K562 (cell line): ENCODE measurements at regions not wholly inside any gene's neighbourhood (a gene's known extent, or its start where the extent isn't known, plus 50 kb on each side); places are given as distances from the start of the nearest gene placed in this dataset.
A peak's percentile ranks its signal among the peaks of the same experiment; 100 is the strongest.

Source experiments
- ATAC-seq: fragments of 200-7000 bp; cut with Tn5 transposase; 3 replicates; pipeline ENCODE4 v1.9.1; 2020; ENCODE audit warnings: moderate library complexity
- BruUV-seq: library from RNA; stranded (reverse); fragments of 400-500 nt; replicated peaks from 2 replicates; lab custom pipeline; 2021; lab: Mats Ljungman, UMichigan
- CTCF ChIA-PET: fragments of 300-600 bp; formaldehyde crosslinking; extraction: SDS; loops from one replicate; lab custom pipeline; 2021; ENCODE audit warnings: low intra/inter-chr PET ratio; lab: Yijun Ruan, JAX
- POLR2A ChIA-PET: fragments of 300-600, 350-650 bp; sonication (Branson Sonifier 250); formaldehyde crosslinking; extraction: SDS; loops from one replicate; lab custom pipeline; 2021; ENCODE audit warnings: antibody characterized with exemption, inconsistent platforms; lab: Yijun Ruan, JAX
- DNase-seq, 4 experiments: peaks; one replicate each; pipeline versions ENCODE4 v3.0.0 to v3.0.0-alpha.2; 2011 to 2018; ENCODE audit warnings: low spot score in 3 of 4, mixed read lengths in 3 of 4; ENCODE audit errors: extremely low read depth in 1 of 4
- FAIRE-seq: peaks from 2 replicates; lab custom pipeline; 2011; peaks lifted over from hg19 to GRCh38; lab: Jason Lieb, UNC
- H2AFZ ChIP-seq: 2 replicates; pipeline ENCODE4 v1.6.0; 2011; ENCODE audit warnings: low read depth, low read length, control low read depth, inconsistent platforms
- H3K27ac ChIP-seq: fragments of 200-600 bp; 3 replicates; pipeline ENCODE4 v1.8.0; 2011; ENCODE audit warnings: low read depth, mild to moderate bottlenecking, control low read depth, inconsistent platforms, low read length, moderate library complexity, mixed read lengths; ENCODE audit errors: extremely low read depth
- H3K27me3 ChIP-seq, 2 experiments: fragments of 300-600 bp in 1 of 2; 2 replicates in 1 of 2; 3 replicates in 1 of 2; pipeline versions ENCODE4 v1.6.0 to v1.8.0; 2011; ENCODE audit warnings: inconsistent platforms in 2 of 2, low read length in 2 of 2, mild to moderate bottlenecking in 1 of 2, mixed read lengths in 1 of 2, moderate library complexity in 1 of 2; ENCODE audit not compliant: control insufficient read depth in 2 of 2, insufficient read depth in 2 of 2
- H3K36me3 ChIP-seq: fragments of 300-600 bp; 3 replicates; pipeline ENCODE4 v1.8.0; 2011; ENCODE audit warnings: mild to moderate bottlenecking, low read length, inconsistent platforms; ENCODE audit not compliant: control insufficient read depth, insufficient read depth
- H3K4me1 ChIP-seq, 2 experiments: fragments of 200-600 bp in 1 of 2; replicated peaks in 1 of 2; 2 replicates in 1 of 2; 3 replicates in 1 of 2; pipeline versions ENCODE4 v1.5.1 to v1.8.0; 2011; ENCODE audit warnings: inconsistent platforms in 2 of 2, low read length in 2 of 2, mild to moderate bottlenecking in 1 of 2, mixed read lengths in 1 of 2, moderate library complexity in 1 of 2; ENCODE audit not compliant: control insufficient read depth in 2 of 2, insufficient read depth in 2 of 2
- H3K4me2 ChIP-seq: 2 replicates; pipeline ENCODE4 v1.6.1; 2011; ENCODE audit warnings: low read length, control low read depth, inconsistent platforms, mixed read lengths; ENCODE audit not compliant: insufficient read depth
- H3K4me3 ChIP-seq: fragments of 200-600 bp; sonication (generic), shearing (Covaris generic); 2 replicates; pipeline ENCODE4 v1.5.1; 2016; ENCODE audit warnings: control low read depth, inconsistent platforms
- H3K79me2 ChIP-seq: fragments of 200-600 bp; 3 replicates; pipeline ENCODE4 v1.8.0; 2011; ENCODE audit warnings: low read length, inconsistent platforms; ENCODE audit not compliant: control insufficient read depth, insufficient read depth
- H3K9ac ChIP-seq, 2 experiments: 2 replicates each; pipeline versions ENCODE4 v1.6.0 to v1.6.1; 2011; ENCODE audit warnings: low read depth in 2 of 2, low read length in 2 of 2, control low read depth in 1 of 2, inconsistent platforms in 1 of 2, mild to moderate bottlenecking in 1 of 2, mixed read lengths in 1 of 2; ENCODE audit not compliant: insufficient read depth in 1 of 2
- H3K9me1 ChIP-seq: one replicate; pipeline ENCODE4 v1.6.0; 2011; ENCODE audit warnings: inconsistent platforms, mild to moderate bottlenecking, low read length, moderate library complexity; ENCODE audit not compliant: control insufficient read depth, insufficient read depth
- H3K9me3 ChIP-seq: replicated peaks from 2 replicates; pipeline ENCODE4 v1.5.1; 2011; ENCODE audit warnings: low read depth, low read length, inconsistent platforms; ENCODE audit not compliant: control insufficient read depth, insufficient read depth
- H4K20me1 ChIP-seq: replicated peaks from 2 replicates; pipeline ENCODE4 v1.6.1; 2011; ENCODE audit warnings: low read length, inconsistent platforms, mixed read lengths; ENCODE audit not compliant: control insufficient read depth, insufficient read depth
- ARID3A ChIP-seq: IDR thresholded peaks from 2 replicates; pipeline ENCODE4 v1.6.1; 2012; ENCODE audit warnings: low read depth, low read length, improper control_type of control experiment, borderline replicate concordance
- HNRNPK ChIP-seq: fragments of 200-400 bp; formaldehyde crosslinking; IDR thresholded peaks from one replicate; pipeline ENCODE4 v1.6.1; 2018; ENCODE audit warnings: mild to moderate bottlenecking, low read depth, low read length; ENCODE audit not compliant: poor library complexity, severe bottlenecking
- TRIM28 ChIP-seq: fragments of 450-650 bp; IDR thresholded peaks from 2 replicates; pipeline ENCODE4 v1.6.1; 2017
- ZBTB12 ChIP-seq: fragments of 250-450 bp; sonication (Bioruptor Pico); IDR thresholded peaks from 2 replicates; pipeline ENCODE4 v1.4.0; 2020
- ZNF316 ChIP-seq: fragments of 450-650 bp; IDR thresholded peaks from 2 replicates; pipeline ENCODE4 v1.6.1; 2016
- ZSCAN29 ChIP-seq: fragments of 450-650 bp; IDR thresholded peaks from 2 replicates; pipeline ENCODE4 v1.6.1; 2017
- WGBS: fragments of 100-300 bp; shearing (Covaris generic); methylation state at CpG from one replicate; pipeline ENCODE4 v1.1.6; 2016; ENCODE audit warnings: low coverage, mixed read lengths; ENCODE audit not compliant: insufficient coverage; ENCODE audit errors: missing lambda C conversion rate; 5-methylcytosine and 5-hydroxymethylcytosine counted together
- in situ Hi-C: fragments of 300-500 bp; cut with MboI; formaldehyde crosslinking; loops from 4 replicates; pipeline ENCODE4 v1.15.0; 2018; ENCODE audit warnings: inconsistent platforms, mixed read lengths
- intact Hi-C: fragments of 100-400 bp; cut with micrococcal nuclease; formaldehyde crosslinking; loops from 2 replicates; pipeline ENCODE4 v1.14.2; 2022

- FAIRE-seq: no peak
- no peaks in the 10 kb centered on the region for H3K27me3 ChIP-seq
- H3K4me3 ChIP-seq: no peak overlapping the region
- BruUV-seq: no TSS peak
- no peaks in the 10 kb centered on the region for H3K9me3 ChIP-seq
- intact Hi-C loops (no loop called here), in situ Hi-C loops (no loop called here)
- H3K4me2 ChIP-seq: no peak overlapping the region
- no peak for DNase-seq
- ChIA-PET CTCF (no interaction called here), POLR2A (no interaction called here)
- no peak overlapping the region for H3K9ac ChIP-seq
- H3K79me2 ChIP-seq: no peaks in the 10 kb centered on the region
- H3K9me1 ChIP-seq: no peaks in the 10 kb centered on the region
- H3K27ac ChIP-seq: no peak overlapping the region
- 0 out of 2 replicates have a peak, but pooled peaks have one; percentile 7 for TF ChIP-seq ZNF316
- TF ChIP-seq ZBTB12: no peak
- TF ChIP-seq ZSCAN29: no peak
- TF ChIP-seq ARID3A: no peak
- TF ChIP-seq TRIM28: no peak
- TF ChIP-seq HNRNPK: no peak
- no peaks in the 10 kb centered on the region for H3K4me1 ChIP-seq
- no peaks in the 10 kb centered on the region for H4K20me1 ChIP-seq
- no peak for ATAC-seq
- no peak overlapping the region for H2AFZ ChIP-seq
- WGBS: 1% methylated on average over 4 of the region's 4 CpGs
- no peaks in the 10 kb centered on the region for H3K36me3 ChIP-seq
Observed at GRCh38 chr2:67660015-67660602, 263.0 kb downstream of the ETAA1 start.
